GM15510 (cell line): ENCODE measurements at regions not wholly inside any gene's neighbourhood (a gene's known extent, or its start where the extent isn't known, plus 50 kb on each side); places are given as distances from the start of the nearest gene placed in this dataset.

ENCODE experiments used
- POLR2A ChIP-seq: IDR thresholded peaks from 3 replicates; pipeline ENCODE4 v1.6.1; 2011; ENCODE audit warnings: borderline replicate concordance; ENCODE audit not compliant: insufficient read length; ENCODE audit errors: extremely low read depth

GRCh38 chr17:77708936-77709335, 249.6 kb upstream of the TNRC6C start:
- TF ChIP-seq POLR2A: no peak

- TF ChIP-seq POLR2A: no peak
Measured at GRCh38 chr17:77709594-77709993, 248.9 kb upstream of the TNRC6C start.

- no peak for TF ChIP-seq POLR2A
Measured at GRCh38 chr17:77712578-77712977, 245.9 kb upstream of the TNRC6C start.

- no peak for TF ChIP-seq POLR2A
Measured at GRCh38 chr17:77716289-77716926, 242.1 kb upstream of the TNRC6C start.

- no peak for TF ChIP-seq POLR2A
Measured at GRCh38 chr17:77717941-77718668, 240.4 kb upstream of the TNRC6C start.

GRCh38 chr17:77718669-77718961, 239.9 kb upstream of the TNRC6C start:
- TF ChIP-seq POLR2A: no peak

GRCh38 chr17:77719806-77720205, 238.7 kb upstream of the TNRC6C start:
- TF ChIP-seq POLR2A: no peak

GRCh38 chr17:77720946-77721845, 237.3 kb upstream of the TNRC6C start:
- TF ChIP-seq POLR2A: no peak

GRCh38 chr17:77721846-77722160, 236.7 kb upstream of the TNRC6C start:
- TF ChIP-seq POLR2A: no peak

GRCh38 chr17:77722366-77722765, 236.1 kb upstream of the TNRC6C start:
- TF ChIP-seq POLR2A: no peak

GRCh38 chr17:77723071-77723908, 235.2 kb upstream of the TNRC6C start:
- TF ChIP-seq POLR2A: no peak

- no peak for TF ChIP-seq POLR2A
Measured at GRCh38 chr17:77723909-77724875, 234.3 kb upstream of the TNRC6C start.

- TF ChIP-seq POLR2A: no peak
Measured at GRCh38 chr17:77724876-77725615, 233.5 kb upstream of the TNRC6C start.
